Astrocyte of the spinal cord (primary cell): ENCODE measurements at regions not wholly inside any gene's neighbourhood (a gene's known extent, or its start where the extent isn't known, plus 50 kb on each side); places are given as distances from the start of the nearest gene placed in this dataset.

Experiments
- DNase-seq: peaks from one replicate; pipeline ENCODE4 v3.0.0; 2011; ENCODE audit warnings: low read depth, low spot score
- H3K4me3 ChIP-seq: 2 replicates; pipeline ENCODE4 v1.5.1; 2011; ENCODE audit warnings: low read depth, mild to moderate bottlenecking, low read length, moderate library complexity
- CTCF ChIP-seq: IDR thresholded peaks from 2 replicates; pipeline ENCODE4 v1.5.1; 2012; ENCODE audit warnings: low read depth, mild to moderate bottlenecking, low read length, inconsistent platforms
- in situ Hi-C: cut with HindIII; loops from 2 replicates; pipeline ENCODE4 v1.10.0; 2017; ENCODE audit warnings: low sequenced_read_pairs

GRCh38 chr21:39097335-39097861 is 85.9 kb downstream of the PSMG1 start:
- no peak for TF ChIP-seq CTCF
- no peak for DNase-seq
- in situ Hi-C loops = no loop called here
- no peak overlapping the region for H3K4me3 ChIP-seq

GRCh38 chr21:39096754-39097153 is 86.5 kb downstream of the PSMG1 start:
- no peak for DNase-seq
- peak; percentile 20 for TF ChIP-seq CTCF
- H3K4me3 ChIP-seq = no peak overlapping the region
- in situ Hi-C loops = no loop called here

GRCh38 chr21:39095681-39096080 is 87.6 kb downstream of the PSMG1 start:
- DNase-seq = no peak

GRCh38 chr21:39094847-39095579 is 88.2 kb downstream of the PSMG1 start:
- no peak for TF ChIP-seq CTCF
- peak; percentile 60 for DNase-seq
- no peak overlapping the region for H3K4me3 ChIP-seq
- in situ Hi-C loops = no loop called here

More at GRCh38 chr21:39095681-39096080, 87.6 kb downstream of the PSMG1 start:
- no peak overlapping the region for H3K4me3 ChIP-seq
- TF ChIP-seq CTCF = no peak
- in situ Hi-C loops = no loop called here

- in situ Hi-C loops = no loop called here
- TF ChIP-seq CTCF = no peak
- H3K4me3 ChIP-seq = no peak overlapping the region
- DNase-seq = no peak
These were observed 89.0 kb downstream of the PSMG1 start for GRCh38 chr21:39094087-39094780.

GRCh38 chr21:39093526-39093925 is 89.7 kb downstream of the PSMG1 start:
- in situ Hi-C loops = no loop called here
- no peak for DNase-seq
- no peak for TF ChIP-seq CTCF
- no peak overlapping the region for H3K4me3 ChIP-seq
